HS-5 (cell line): ENCODE measurements at regions not wholly inside any gene's neighbourhood (a gene's known extent, or its start where the extent isn't known, plus 50 kb on each side); places are given as distances from the start of the nearest gene placed in this dataset.
"Not testable (repeated sequence)": the region's sequence is repeated elsewhere in the genome, so short reads cannot be mapped to it uniquely, and the experiment has no call there.

Experiments used
- DNase-seq: peaks from one replicate; pipeline ENCODE4 v3.0.0-alpha.2; 2012; ENCODE audit warnings: low read depth

- no peak for DNase-seq
These were observed 246.5 kb downstream of the FGF9 start for GRCh38 chr13:21917086-21918015.

- DNase-seq: not testable (repeated sequence)
These were observed 249.9 kb downstream of the FGF9 start for GRCh38 chr13:21920802-21921201.

- DNase-seq: no peak
These were observed 254.1 kb downstream of the FGF9 start for GRCh38 chr13:21924958-21925357.

GRCh38 chr13:21925720-21926119 is 254.8 kb downstream of the FGF9 start:
- no peak for DNase-seq

- DNase-seq: no peak
These were observed 258.5 kb downstream of the FGF9 start for GRCh38 chr13:21929400-21929799.

GRCh38 chr13:21930536-21930935 is 259.7 kb downstream of the FGF9 start:
- no peak for DNase-seq

- no peak for DNase-seq
These were observed 261.7 kb downstream of the FGF9 start for GRCh38 chr13:21932578-21932977.

- DNase-seq: no peak
These were observed 262.1 kb downstream of the FGF9 start for GRCh38 chr13:21932996-21933395.

GRCh38 chr13:21934284-21934683 is 263.4 kb downstream of the FGF9 start:
- no peak for DNase-seq

GRCh38 chr13:21936674-21937073 is 265.8 kb downstream of the FGF9 start:
- DNase-seq: no peak

GRCh38 chr13:21938168-21938567 is 267.3 kb downstream of the FGF9 start:
- DNase-seq: no peak

GRCh38 chr13:21938636-21939035 is 267.8 kb downstream of the FGF9 start:
- DNase-seq: no peak

GRCh38 chr13:21942061-21942460 is 271.2 kb downstream of the FGF9 start:
- DNase-seq: no peak

GRCh38 chr13:21944610-21945009 is 273.7 kb downstream of the FGF9 start:
- DNase-seq: no peak

- DNase-seq: no peak
These were observed 274.3 kb downstream of the FGF9 start for GRCh38 chr13:21945195-21945594.

- no peak for DNase-seq
These were observed 276.1 kb downstream of the FGF9 start for GRCh38 chr13:21946964-21947363.

GRCh38 chr13:21948769-21949474 is 278.0 kb downstream of the FGF9 start:
- DNase-seq: no peak

- no peak for DNase-seq
These were observed 279.1 kb downstream of the FGF9 start for GRCh38 chr13:21949818-21950429.

- DNase-seq: no peak
These were observed 285.8 kb downstream of the FGF9 start for GRCh38 chr13:21956666-21957065.

- DNase-seq: no peak
These were observed 287.0 kb downstream of the FGF9 start for GRCh38 chr13:21957833-21958232.

- no peak for DNase-seq
These were observed 289.2 kb downstream of the FGF9 start for GRCh38 chr13:21960108-21960507.

GRCh38 chr13:21964686-21965085 is 293.8 kb downstream of the FGF9 start:
- DNase-seq: no peak

- no peak for DNase-seq
These were observed 294.2 kb downstream of the FGF9 start for GRCh38 chr13:21965095-21965494.
